Cardiac fibroblast (primary cell): ENCODE measurements at regions not wholly inside any gene's neighbourhood (a gene's known extent, or its start where the extent isn't known, plus 50 kb on each side); places are given as distances from the start of the nearest gene placed in this dataset.
"Not testable (repeated sequence)": the region's sequence is repeated elsewhere in the genome, so short reads cannot be mapped to it uniquely, and the experiment has no call there.

Experiments used
- DNase-seq, 2 donors: peaks; one replicate each; pipeline versions ENCODE4 v3.0.0 to v3.0.0-alpha.2; 2010; ENCODE audit warnings: low read depth in 2 of 2
- H3K4me3 ChIP-seq, 2 donors: replicated peaks in 1 of 2; 1 replicate in 1 of 2; 2 replicates in 1 of 2; pipeline ENCODE4 v1.5.1; 2011; ENCODE audit warnings: low read depth in 2 of 2, low read length in 2 of 2, mild to moderate bottlenecking in 2 of 2, moderate library complexity in 1 of 2
- CTCF ChIP-seq: IDR thresholded peaks from one replicate; pipeline ENCODE4 v1.5.1; 2011; ENCODE audit warnings: low read depth, mild to moderate bottlenecking, low read length, inconsistent platforms

GRCh38 chr13:76292726-76293125 is 593.5 kb downstream of the KCTD12 start:
- TF ChIP-seq CTCF: no peak
- peak; percentile 42 to 69 for DNase-seq
- H3K4me3 ChIP-seq: no peak overlapping the region

- H3K4me3 ChIP-seq: no peak overlapping the region
- TF ChIP-seq CTCF: no peak
- DNase-seq: no peak
Observed at GRCh38 chr13:76292031-76292430, 594.2 kb downstream of the KCTD12 start.

- no peak for DNase-seq
- no peak for TF ChIP-seq CTCF
- no peak overlapping the region for H3K4me3 ChIP-seq
Observed at GRCh38 chr13:76289558-76289957, 596.6 kb downstream of the KCTD12 start.

GRCh38 chr13:76286178-76286577 is 600.0 kb downstream of the KCTD12 start:
- H3K4me3 ChIP-seq: no peak overlapping the region
- peak; percentile 55 to 76 for DNase-seq
- no peak for TF ChIP-seq CTCF

- H3K4me3 ChIP-seq: no peak overlapping the region
- no peak for DNase-seq
- TF ChIP-seq CTCF: no peak
Observed at GRCh38 chr13:76285463-76285862, 600.7 kb downstream of the KCTD12 start.

GRCh38 chr13:76279766-76280165 is 606.4 kb downstream of the KCTD12 start:
- DNase-seq, H3K4me3 ChIP-seq: not testable (repeated sequence)

GRCh38 chr13:76271728-76272232 is 614.4 kb downstream of the KCTD12 start:
- no peak for DNase-seq
- H3K4me3 ChIP-seq: no peak overlapping the region
- TF ChIP-seq CTCF: no peak

GRCh38 chr13:76268307-76268706 is 617.9 kb downstream of the KCTD12 start:
- not testable (repeated sequence) for DNase-seq, H3K4me3 ChIP-seq
